HG03442 (cell line): ENCODE measurements at regions not wholly inside any gene's neighbourhood (a gene's known extent, or its start where the extent isn't known, plus 50 kb on each side); places are given as distances from the start of the nearest gene placed in this dataset.
"Not testable (repeated sequence)": the region's sequence is repeated elsewhere in the genome, so short reads cannot be mapped to it uniquely, and the experiment has no call there.

ENCODE experiments used
- ATAC-seq: cut with Tn5 transposase; IDR thresholded peaks from one replicate; pipeline ENCODE4 v1.9.1; 2021; ENCODE audit warnings: mild to moderate bottlenecking, moderate library complexity; ENCODE audit not compliant: unreplicated experiment

- ATAC-seq = no peak
These were observed 273.7 kb downstream of the DAD1 start for GRCh38 chr14:22315336-22315735.

- ATAC-seq = peak; percentile 95
These were observed 274.7 kb downstream of the DAD1 start for GRCh38 chr14:22314183-22314820.

- ATAC-seq = no peak
These were observed 275.7 kb downstream of the DAD1 start for GRCh38 chr14:22313172-22313801.

GRCh38 chr14:22311636-22312035 is 277.4 kb downstream of the DAD1 start:
- ATAC-seq = no peak

- ATAC-seq = no peak
These were observed 283.4 kb downstream of the DAD1 start for GRCh38 chr14:22305607-22306006.

GRCh38 chr14:22304326-22304725 is 284.7 kb downstream of the DAD1 start:
- ATAC-seq = no peak

- no peak for ATAC-seq
These were observed 285.3 kb downstream of the DAD1 start for GRCh38 chr14:22303589-22304195.

GRCh38 chr14:22300646-22301045 is 288.4 kb downstream of the DAD1 start:
- no peak for ATAC-seq

- ATAC-seq = no peak
These were observed 291.6 kb downstream of the DAD1 start for GRCh38 chr14:22297376-22297775.

GRCh38 chr14:22296722-22297121 is 292.3 kb downstream of the DAD1 start:
- no peak for ATAC-seq

- ATAC-seq = no peak
These were observed 292.9 kb downstream of the DAD1 start for GRCh38 chr14:22296088-22296487.

GRCh38 chr14:22291406-22291805 is 297.6 kb downstream of the DAD1 start:
- no peak for ATAC-seq

GRCh38 chr14:22289570-22289969 is 299.5 kb downstream of the DAD1 start:
- no peak for ATAC-seq

GRCh38 chr14:22285991-22286390 is 303.0 kb downstream of the DAD1 start:
- ATAC-seq = no peak

- no peak for ATAC-seq
These were observed 306.1 kb downstream of the DAD1 start for GRCh38 chr14:22282949-22283348.

GRCh38 chr14:22282417-22282816 is 306.6 kb downstream of the DAD1 start:
- no peak for ATAC-seq

- not testable (repeated sequence) for ATAC-seq
These were observed 307.6 kb downstream of the DAD1 start for GRCh38 chr14:22281447-22281874.

GRCh38 chr14:22280497-22281316 is 308.3 kb downstream of the DAD1 start:
- no peak for ATAC-seq

- ATAC-seq = no peak
These were observed 311.9 kb downstream of the DAD1 start for GRCh38 chr14:22276913-22277816.
